ENCODE measurements at regions not wholly inside any gene's neighbourhood (a gene's known extent, or its start where the extent isn't known, plus 50 kb on each side); places are given as distances from the start of the nearest gene placed in this dataset.

DNA sequence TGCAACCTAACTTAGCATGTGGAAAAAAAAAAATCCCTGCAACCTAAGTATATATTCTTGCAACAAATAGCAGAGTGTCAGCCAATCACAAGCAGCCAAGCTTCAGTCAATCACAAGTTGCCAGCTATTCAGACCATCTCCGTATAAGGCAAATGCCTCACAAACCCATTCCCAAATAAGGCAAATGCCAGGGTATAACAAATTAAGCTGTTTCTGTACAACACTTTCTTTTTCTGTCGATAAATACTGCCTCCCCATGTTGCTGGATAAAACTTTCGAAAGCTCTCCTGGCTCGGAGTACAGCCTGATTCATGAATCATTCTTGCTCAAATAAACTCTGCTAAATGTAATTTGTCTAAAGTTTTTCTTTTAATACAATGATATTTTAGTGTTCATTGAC lies 460.7 kb upstream of the SMIM31 start:
- TF ChIP-seq, protein P1, sequence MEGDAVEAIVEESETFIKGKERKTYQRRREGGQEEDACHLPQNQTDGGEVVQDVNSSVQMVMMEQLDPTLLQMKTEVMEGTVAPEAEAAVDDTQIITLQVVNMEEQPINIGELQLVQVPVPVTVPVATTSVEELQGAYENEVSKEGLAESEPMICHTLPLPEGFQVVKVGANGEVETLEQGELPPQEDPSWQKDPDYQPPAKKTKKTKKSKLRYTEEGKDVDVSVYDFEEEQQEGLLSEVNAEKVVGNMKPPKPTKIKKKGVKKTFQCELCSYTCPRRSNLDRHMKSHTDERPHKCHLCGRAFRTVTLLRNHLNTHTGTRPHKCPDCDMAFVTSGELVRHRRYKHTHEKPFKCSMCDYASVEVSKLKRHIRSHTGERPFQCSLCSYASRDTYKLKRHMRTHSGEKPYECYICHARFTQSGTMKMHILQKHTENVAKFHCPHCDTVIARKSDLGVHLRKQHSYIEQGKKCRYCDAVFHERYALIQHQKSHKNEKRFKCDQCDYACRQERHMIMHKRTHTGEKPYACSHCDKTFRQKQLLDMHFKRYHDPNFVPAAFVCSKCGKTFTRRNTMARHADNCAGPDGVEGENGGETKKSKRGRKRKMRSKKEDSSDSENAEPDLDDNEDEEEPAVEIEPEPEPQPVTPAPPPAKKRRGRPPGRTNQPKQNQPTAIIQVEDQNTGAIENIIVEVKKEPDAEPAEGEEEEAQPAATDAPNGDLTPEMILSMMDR (IDR thresholded peaks at IDR 0.05): no peak
- TF ChIP-seq POLR2AphosphoS5 (IDR thresholded peaks at IDR 0.05): no peak

All from stomach (tissue), 4 donors.